A673 (cell line): ENCODE measurements at regions not wholly inside any gene's neighbourhood (a gene's known extent, or its start where the extent isn't known, plus 50 kb on each side); places are given as distances from the start of the nearest gene placed in this dataset.

Source experiments
- BruUV-seq: library from RNA; stranded (reverse); fragments of 400-500 nt; replicated peaks from 2 replicates; lab custom pipeline; 2021; lab: Mats Ljungman, UMichigan
- CTCF ChIA-PET: fragments of 300-600 bp; sonication (Branson Sonifier 250); formaldehyde crosslinking; loops from one replicate; lab custom pipeline; 2022; ENCODE audit warnings: antibody characterized with exemption; lab: Charles Lee
- POLR2A ChIA-PET: fragments of 300-600 bp; sonication (Branson Sonifier 250); formaldehyde crosslinking; loops from one replicate; lab custom pipeline; 2022; ENCODE audit warnings: antibody characterized with exemption; ENCODE audit not compliant: low non-redundant PET; lab: Charles Lee
- DNase-seq: peaks from one replicate; pipeline ENCODE4 v3.0.0-alpha.2; 2015; ENCODE audit warnings: low spot score
- H3K27ac ChIP-seq: fragments of 200-600 bp; sonication (generic); 2 replicates; pipeline ENCODE4 v1.5.1; 2016; ENCODE audit warnings: mixed run types, low read depth, mild to moderate bottlenecking, mixed read lengths, antibody characterized with exemption, low read length; ENCODE audit not compliant: poor library complexity, severe bottlenecking
- H3K27me3 ChIP-seq: fragments of 200-600 bp; sonication (generic); replicated peaks from 2 replicates; pipeline ENCODE4 v1.6.1; 2017; ENCODE audit warnings: mixed run types, low read depth, mild to moderate bottlenecking, mixed read lengths, antibody characterized with exemption, low read length; ENCODE audit not compliant: insufficient read depth, poor library complexity
- H3K36me3 ChIP-seq: fragments of 200-600 bp; sonication (generic); 2 replicates; pipeline ENCODE4 v1.6.1; 2016; ENCODE audit warnings: mixed run types, mild to moderate bottlenecking, mixed read lengths, antibody characterized with exemption, low read length; ENCODE audit not compliant: insufficient read depth, poor library complexity, severe bottlenecking
- H3K4me1 ChIP-seq: fragments of 200-600 bp; sonication (generic); 2 replicates; pipeline ENCODE4 v1.6.1; 2017; ENCODE audit warnings: mixed run types, mild to moderate bottlenecking, mixed read lengths, antibody characterized with exemption, low read length; ENCODE audit not compliant: insufficient read depth, poor library complexity, severe bottlenecking
- H3K4me3 ChIP-seq: fragments of 200-600 bp; sonication (generic); 2 replicates; pipeline ENCODE4 v1.5.1; 2016; ENCODE audit warnings: low read depth, mixed run types, mild to moderate bottlenecking, mixed read lengths, low read length; ENCODE audit not compliant: poor library complexity, severe bottlenecking
- H3K9me3 ChIP-seq: fragments of 200-600 bp; sonication (generic); 2 replicates; pipeline ENCODE4 v1.6.1; 2016; ENCODE audit warnings: mixed run types, low read depth, mild to moderate bottlenecking, mixed read lengths, antibody characterized with exemption, low read length; ENCODE audit not compliant: poor library complexity, severe bottlenecking
- EZH2 ChIP-seq: fragments of 200-600 bp; sonication (generic); IDR thresholded peaks from 2 replicates; pipeline ENCODE4 v1.6.1; 2017; ENCODE audit warnings: borderline replicate concordance, low read depth, mild to moderate bottlenecking, mixed read lengths, antibody characterized with exemption, low read length; ENCODE audit not compliant: poor library complexity, severe bottlenecking
- intact Hi-C: fragments of 100-400 bp; cut with micrococcal nuclease; formaldehyde crosslinking; loops from one replicate; pipeline ENCODE4 v1.10.0; 2022; ENCODE audit not compliant: unreplicated experiment
- TF ChIP-seq, protein P1 (sequence below): fragments of 300-800, 200-600 bp; sonication (generic); conservative IDR thresholded peaks from 2 replicates; pipeline ENCODE4 v1.5.1; 2017; ENCODE audit warnings: low read depth, mild to moderate bottlenecking, antibody characterized with exemption, low read length, moderate library complexity, mixed read lengths

GRCh38 chrX:53743244-53743643 lies 56.7 kb upstream of the HUWE1 start:
- ChIA-PET POLR2A (no interaction called here), CTCF (no interaction called here)
- TF ChIP-seq, protein P1, sequence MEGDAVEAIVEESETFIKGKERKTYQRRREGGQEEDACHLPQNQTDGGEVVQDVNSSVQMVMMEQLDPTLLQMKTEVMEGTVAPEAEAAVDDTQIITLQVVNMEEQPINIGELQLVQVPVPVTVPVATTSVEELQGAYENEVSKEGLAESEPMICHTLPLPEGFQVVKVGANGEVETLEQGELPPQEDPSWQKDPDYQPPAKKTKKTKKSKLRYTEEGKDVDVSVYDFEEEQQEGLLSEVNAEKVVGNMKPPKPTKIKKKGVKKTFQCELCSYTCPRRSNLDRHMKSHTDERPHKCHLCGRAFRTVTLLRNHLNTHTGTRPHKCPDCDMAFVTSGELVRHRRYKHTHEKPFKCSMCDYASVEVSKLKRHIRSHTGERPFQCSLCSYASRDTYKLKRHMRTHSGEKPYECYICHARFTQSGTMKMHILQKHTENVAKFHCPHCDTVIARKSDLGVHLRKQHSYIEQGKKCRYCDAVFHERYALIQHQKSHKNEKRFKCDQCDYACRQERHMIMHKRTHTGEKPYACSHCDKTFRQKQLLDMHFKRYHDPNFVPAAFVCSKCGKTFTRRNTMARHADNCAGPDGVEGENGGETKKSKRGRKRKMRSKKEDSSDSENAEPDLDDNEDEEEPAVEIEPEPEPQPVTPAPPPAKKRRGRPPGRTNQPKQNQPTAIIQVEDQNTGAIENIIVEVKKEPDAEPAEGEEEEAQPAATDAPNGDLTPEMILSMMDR = no peak
- TF ChIP-seq EZH2 = no peak
- no peaks in the 10 kb centered on the region for H3K9me3 ChIP-seq
- H3K4me1 ChIP-seq = no peaks in the 10 kb centered on the region
- H3K27me3 ChIP-seq = no peaks in the 10 kb centered on the region
- BruUV-seq = no TSS peak
- no peak overlapping the region for H3K4me3 ChIP-seq
- no peaks in the 10 kb centered on the region for H3K36me3 ChIP-seq
- intact Hi-C loops = no loop called here
- no peak overlapping the region for H3K27ac ChIP-seq
- peak; percentile 13 for DNase-seq

- no peak overlapping the region for H3K27ac ChIP-seq
- no peaks in the 10 kb centered on the region for H3K4me1 ChIP-seq
- CTCF ChIA-PET = no interaction called here
- no peak overlapping the region for H3K4me3 ChIP-seq
- POLR2A ChIA-PET = no interaction called here
- BruUV-seq = no TSS peak
- H3K27me3 ChIP-seq = no peaks in the 10 kb centered on the region
- H3K36me3 ChIP-seq = no peaks in the 10 kb centered on the region
- DNase-seq = no peak
- no peaks in the 10 kb centered on the region for H3K9me3 ChIP-seq
- intact Hi-C loops = no loop called here
- TF ChIP-seq, protein P1 = no peak
- no peak for TF ChIP-seq EZH2
Measured at GRCh38 chrX:53738370-53738906, 51.9 kb upstream of the HUWE1 start.
